Sciatic nerve (tissue), 2 donors: ENCODE measurements at regions not wholly inside any gene's neighbourhood (a gene's known extent, or its start where the extent isn't known, plus 50 kb on each side); places are given as distances from the start of the nearest gene placed in this dataset.

Experiments
- ATAC-seq: fragments of 200-7000 bp; cut with Tn5 transposase; one replicate; pipeline ENCODE4 v1.9.1; 2020; ENCODE audit warnings: mild to moderate bottlenecking, moderate library complexity
- DNase-seq: peaks from one replicate; pipeline ENCODE4 v3.0.0-alpha.2; 2020; ENCODE audit warnings: low spot score
- intact Hi-C: fragments of 100-400 bp; cut with DNase I; formaldehyde crosslinking; loops from one replicate; pipeline ENCODE4 v1.14.2; 2022
- donor health status: DM: no; HTN: no; CAD: no.
- donor health status: DM: no; HTN: no; CAD: no.

GRCh38 chr2:125424266-125424785 lies 1231.6 kb upstream of the GYPC start:
- ATAC-seq (no peak), DNase-seq (no peak)
- intact Hi-C loops: no loop called here

- DNase-seq (no peak), ATAC-seq (no peak)
- intact Hi-C loops: no loop called here
Measured at GRCh38 chr2:125427721-125428315, 1228.1 kb upstream of the GYPC start.

GRCh38 chr2:125444106-125444505 lies 1211.9 kb upstream of the GYPC start:
- DNase-seq: no peak
- no peak for ATAC-seq
- intact Hi-C loops: no loop called here

GRCh38 chr2:125445495-125445894 lies 1210.5 kb upstream of the GYPC start:
- DNase-seq (no peak), ATAC-seq (no peak)
- intact Hi-C loops: no loop called here

- DNase-seq (no peak), ATAC-seq (no peak)
- intact Hi-C loops: no loop called here
Measured at GRCh38 chr2:125450092-125450491, 1205.9 kb upstream of the GYPC start.

GRCh38 chr2:125455110-125455509 lies 1200.8 kb upstream of the GYPC start:
- ATAC-seq: no peak
- no peak for DNase-seq
- intact Hi-C loops: no loop called here

GRCh38 chr2:125456693-125457363 lies 1199.1 kb upstream of the GYPC start:
- intact Hi-C loops: no loop called here
- ATAC-seq (no peak), DNase-seq (no peak)

GRCh38 chr2:125471963-125472362 lies 1184.0 kb upstream of the GYPC start:
- intact Hi-C loops: no loop called here
- ATAC-seq (no peak), DNase-seq (no peak)

GRCh38 chr2:125479143-125479636 lies 1176.8 kb upstream of the GYPC start:
- ATAC-seq (no peak), DNase-seq (no peak)
- intact Hi-C loops: no loop called here

GRCh38 chr2:125490308-125490707 lies 1165.7 kb upstream of the GYPC start:
- DNase-seq (no peak), ATAC-seq (no peak)
- intact Hi-C loops: no loop called here

GRCh38 chr2:125491663-125492062 lies 1164.3 kb upstream of the GYPC start:
- ATAC-seq: no peak
- intact Hi-C loops: no loop called here
- no peak for DNase-seq

GRCh38 chr2:125512313-125512712 lies 1143.6 kb upstream of the GYPC start:
- ATAC-seq: no peak
- no peak for DNase-seq
- intact Hi-C loops: no loop called here

GRCh38 chr2:125516496-125517109 lies 1139.4 kb upstream of the GYPC start:
- DNase-seq (no peak), ATAC-seq (no peak)
- intact Hi-C loops: no loop called here

- intact Hi-C loops: no loop called here
- DNase-seq (no peak), ATAC-seq (no peak)
Measured at GRCh38 chr2:125526093-125526492, 1129.9 kb upstream of the GYPC start.

- DNase-seq (no peak), ATAC-seq (no peak)
- intact Hi-C loops: no loop called here
Measured at GRCh38 chr2:125535089-125535488, 1120.9 kb upstream of the GYPC start.

- intact Hi-C loops: no loop called here
- ATAC-seq (no peak), DNase-seq (no peak)
Measured at GRCh38 chr2:125543968-125544514, 1111.9 kb upstream of the GYPC start.

- intact Hi-C loops: no loop called here
- ATAC-seq: no peak
- DNase-seq: no peak
Measured at GRCh38 chr2:125553768-125554167, 1102.2 kb upstream of the GYPC start.

- intact Hi-C loops: no loop called here
- ATAC-seq (no peak), DNase-seq (no peak)
Measured at GRCh38 chr2:125554956-125555355, 1101.0 kb upstream of the GYPC start.

- DNase-seq: no peak
- no peak for ATAC-seq
- intact Hi-C loops: no loop called here
Measured at GRCh38 chr2:125559186-125559585, 1096.8 kb upstream of the GYPC start.

- intact Hi-C loops: loop anchor here (5.0 kb wide), 1 partner anchor 1849 kb away; no protein-coding TSS in a partner anchor
- DNase-seq (no peak), ATAC-seq (no peak)
Measured at GRCh38 chr2:125560855-125561254, 1095.1 kb upstream of the GYPC start.
